ENCODE measurements at regions not wholly inside any gene's neighbourhood (a gene's known extent, or its start where the extent isn't known, plus 50 kb on each side); places are given as distances from the start of the nearest gene placed in this dataset.

- H3K4me3 Mint-ChIP-seq (ENCODE audit: unreplicated experiment), result no peak overlapping the region
- H3K4me1 Mint-ChIP-seq (ENCODE audit: insufficient read depth, unreplicated experiment), result peaks cover 16% of the 10 kb centered on the region
- no peak overlapping the region for H3K27ac Mint-ChIP-seq (ENCODE audit: low read depth, unreplicated experiment)
- peak; percentile 61 for TF ChIP-seq CTCF (IDR thresholded peaks at IDR 0.05; ENCODE audit: unreplicated experiment)
- H3K36me3 Mint-ChIP-seq (ENCODE audit: insufficient read depth, unreplicated experiment), result no peaks in the 10 kb centered on the region
- intact Hi-C loops (cut with micrococcal nuclease), result loop anchor here (1.0 to 10.0 kb wide), 5 partner anchors 45 to 889 kb away; partner anchors contain the start of gene GLI3
- no TSS peak for BruUV-seq (replicated peaks)
- CTCF ChIA-PET, result interaction anchor here (0.6 to 9.5 kb wide), 25 partner anchors 9 to 901 kb away, joined by 3 to 121 read pairs (median 4); no protein-coding TSS in a partner anchor
- no peaks in the 10 kb centered on the region for H3K9me3 Mint-ChIP-seq (ENCODE audit: unreplicated experiment)
- POLR2A ChIA-PET, result interaction anchor here (0.7 to 1.0 kb wide), 4 partner anchors 142 to 889 kb away, joined by 3 to 5 read pairs (median 3); no protein-coding TSS in a partner anchor
- H3K27me3 Mint-ChIP-seq (ENCODE audit: insufficient read depth, unreplicated experiment), result no peaks in the 10 kb centered on the region
- peak; percentile 61 for DNase-seq (ENCODE audit: unreplicated experiment)
Measured at GRCh38 chr7:42831718-42832522, 80.0 kb downstream of the C7orf25 start.

GRCh38 chr7:42831006-42831717 is 80.7 kb downstream of the C7orf25 start:
- H3K4me1 Mint-ChIP-seq (ENCODE audit: insufficient read depth, unreplicated experiment), result peaks cover 16% of the 10 kb centered on the region
- POLR2A ChIA-PET, result interaction anchor here (0.7 to 1.0 kb wide), 5 partner anchors 141 to 888 kb away, joined by 3 to 5 read pairs (median 3); no protein-coding TSS in a partner anchor
- TF ChIP-seq CTCF (IDR thresholded peaks at IDR 0.05; ENCODE audit: unreplicated experiment), result no peak
- intact Hi-C loops (cut with micrococcal nuclease), result loop anchor here (1.0 to 10.0 kb wide), 5 partner anchors 46 to 888 kb away; partner anchors contain the start of gene GLI3
- no peaks in the 10 kb centered on the region for H3K36me3 Mint-ChIP-seq (ENCODE audit: insufficient read depth, unreplicated experiment)
- no peak overlapping the region for H3K27ac Mint-ChIP-seq (ENCODE audit: low read depth, unreplicated experiment)
- no TSS peak for BruUV-seq (replicated peaks)
- no peaks in the 10 kb centered on the region for H3K9me3 Mint-ChIP-seq (ENCODE audit: unreplicated experiment)
- DNase-seq (ENCODE audit: unreplicated experiment), result no peak
- H3K4me3 Mint-ChIP-seq (ENCODE audit: unreplicated experiment), result no peak overlapping the region
- H3K27me3 Mint-ChIP-seq (ENCODE audit: insufficient read depth, unreplicated experiment), result no peaks in the 10 kb centered on the region
- CTCF ChIA-PET, result interaction anchor here (0.5 to 9.5 kb wide), 32 partner anchors 9 to 897 kb away, joined by 3 to 121 read pairs (median 4); no protein-coding TSS in a partner anchor

- ChIA-PET POLR2A (no interaction called here), CTCF (interaction anchor here (0.6 kb wide), 1 partner anchor 14 kb away, joined by 3 read pairs; no protein-coding TSS in a partner anchor)
Measured at GRCh38 chr7:42812779-42813178, 99.1 kb downstream of the C7orf25 start.

More at GRCh38 chr7:42812779-42813178, 99.1 kb downstream of the C7orf25 start:
- H3K27ac Mint-ChIP-seq (ENCODE audit: low read depth, unreplicated experiment), result no peak overlapping the region
- H3K27me3 Mint-ChIP-seq (ENCODE audit: insufficient read depth, unreplicated experiment), result no peaks in the 10 kb centered on the region
- no TSS peak for BruUV-seq (replicated peaks)
- no peak for DNase-seq (ENCODE audit: unreplicated experiment)
- peaks cover 7% of the 10 kb centered on the region for H3K9me3 Mint-ChIP-seq (ENCODE audit: unreplicated experiment)
- intact Hi-C loops (cut with micrococcal nuclease), result no loop called here
- TF ChIP-seq CTCF (IDR thresholded peaks at IDR 0.05; ENCODE audit: unreplicated experiment), result no peak
- no peak overlapping the region for H3K4me3 Mint-ChIP-seq (ENCODE audit: unreplicated experiment)
- no peaks in the 10 kb centered on the region for H3K36me3 Mint-ChIP-seq (ENCODE audit: insufficient read depth, unreplicated experiment)
- H3K4me1 Mint-ChIP-seq (ENCODE audit: insufficient read depth, unreplicated experiment), result no peaks in the 10 kb centered on the region
